ENCODE measurements at regions not wholly inside any gene's neighbourhood (a gene's known extent, or its start where the extent isn't known, plus 50 kb on each side); places are given as distances from the start of the nearest gene placed in this dataset.
"Not testable (repeated sequence)": the region's sequence is repeated elsewhere in the genome, so short reads cannot be mapped to it uniquely, and the experiment has no call there.

- no peak for DNase-seq
These were observed 447.3 kb upstream of the KCNMB2 start for GRCh38 chr3:178088963-178089362.

- no peak for DNase-seq
These were observed 445.3 kb upstream of the KCNMB2 start for GRCh38 chr3:178090899-178091298.

DNA sequence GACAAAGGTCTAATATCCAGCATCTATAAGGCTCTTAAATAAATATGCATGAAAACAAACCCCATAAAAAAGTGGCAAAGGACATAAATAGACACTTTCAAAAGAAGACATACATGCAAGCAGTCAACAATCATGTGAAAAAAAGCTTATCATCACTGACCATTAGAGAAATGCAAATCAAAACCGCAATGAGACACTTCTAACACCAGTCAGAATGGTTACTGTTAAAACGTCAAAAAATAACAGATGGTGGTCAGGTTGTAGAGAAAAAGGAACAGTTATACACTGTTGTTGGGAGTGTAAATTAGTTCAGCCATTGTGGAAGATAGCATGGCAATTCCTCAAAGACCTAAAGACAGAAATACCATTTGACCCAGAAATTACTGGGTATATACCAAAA lies 440.7 kb upstream of the KCNMB2 start:
- DNase-seq = no peak

DNA sequence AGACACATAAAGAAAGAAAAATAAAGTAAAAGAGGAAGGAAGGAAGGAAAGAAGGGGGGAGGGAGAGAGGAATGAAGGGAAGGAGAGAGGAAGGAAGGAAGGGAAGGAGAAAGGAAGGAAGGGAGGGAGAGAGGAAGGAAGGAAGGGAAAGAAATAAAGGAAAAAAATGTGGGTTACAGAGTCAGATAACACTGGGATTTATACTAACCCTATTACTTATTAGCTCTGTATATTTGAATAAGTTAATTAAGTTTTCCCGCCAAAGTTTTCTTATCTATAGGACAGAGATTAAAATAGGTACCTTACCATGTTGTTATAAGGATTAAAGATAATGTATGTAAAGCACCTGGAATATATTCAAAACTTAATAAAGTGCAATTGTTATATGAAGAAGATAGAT lies 439.3 kb upstream of the KCNMB2 start:
- no peak for DNase-seq

DNA sequence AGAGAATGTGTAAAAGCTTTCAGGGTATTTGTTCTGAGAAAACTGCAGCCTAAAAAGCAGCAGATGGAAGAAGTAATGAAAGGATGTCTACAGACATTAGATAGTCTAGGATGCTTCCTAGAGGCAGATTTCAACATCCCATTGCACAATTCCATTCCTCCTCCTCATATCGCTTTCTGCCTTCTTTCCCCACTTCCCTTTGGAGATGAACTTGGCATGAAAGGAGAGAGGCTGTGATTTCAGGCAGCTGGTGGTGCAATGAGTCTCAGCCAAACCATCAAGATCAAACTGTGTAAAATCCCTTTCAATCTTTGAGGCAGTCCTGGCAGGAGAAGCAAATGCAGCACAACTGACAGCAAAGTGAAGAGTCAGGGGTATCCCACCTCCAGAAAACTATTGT lies 438.7 kb upstream of the KCNMB2 start:
- DNase-seq = no peak

DNA sequence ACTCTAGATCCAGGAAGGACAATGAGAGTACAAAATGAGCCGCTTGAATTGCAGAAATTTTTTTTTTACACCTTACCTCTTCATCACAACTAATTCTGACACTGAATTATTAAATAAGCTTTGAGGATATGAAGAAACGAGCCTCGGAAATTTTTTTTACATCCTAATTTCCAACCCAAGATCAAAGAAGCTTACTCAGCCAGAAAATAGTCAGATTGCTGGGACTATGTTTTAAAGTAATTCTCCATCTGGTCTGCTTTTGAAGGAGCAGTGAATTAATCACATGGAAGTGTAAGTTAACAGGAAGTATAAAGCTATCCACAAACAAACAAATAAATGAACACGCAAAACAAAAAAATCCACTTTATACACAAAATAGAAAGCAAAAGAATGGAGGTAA lies 437.0 kb upstream of the KCNMB2 start:
- DNase-seq = no peak

GRCh38 chr3:178099862-178100261 lies 436.4 kb upstream of the KCNMB2 start:
- DNase-seq = no peak

DNA sequence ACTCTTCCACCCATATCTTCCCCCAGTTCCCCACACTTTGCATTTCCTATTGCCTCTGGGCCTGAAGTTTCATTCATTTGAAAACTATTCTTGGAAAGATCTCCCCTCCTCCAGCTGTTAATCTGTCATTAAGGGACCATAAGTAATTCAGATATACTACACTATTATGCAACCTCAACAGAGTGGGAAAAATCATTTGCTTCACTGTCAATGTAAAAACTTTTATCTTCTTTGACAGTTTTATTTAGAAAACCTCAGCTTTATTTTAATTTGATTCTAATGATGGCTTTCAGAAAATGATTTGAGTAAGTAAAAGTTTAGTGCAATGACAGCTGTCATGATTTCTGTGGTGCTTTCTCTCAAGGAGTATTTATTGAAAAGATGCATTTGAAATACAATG lies 435.3 kb upstream of the KCNMB2 start:
- no peak for DNase-seq

GRCh38 chr3:178103140-178103539 lies 433.1 kb upstream of the KCNMB2 start:
- DNase-seq = no peak

DNA sequence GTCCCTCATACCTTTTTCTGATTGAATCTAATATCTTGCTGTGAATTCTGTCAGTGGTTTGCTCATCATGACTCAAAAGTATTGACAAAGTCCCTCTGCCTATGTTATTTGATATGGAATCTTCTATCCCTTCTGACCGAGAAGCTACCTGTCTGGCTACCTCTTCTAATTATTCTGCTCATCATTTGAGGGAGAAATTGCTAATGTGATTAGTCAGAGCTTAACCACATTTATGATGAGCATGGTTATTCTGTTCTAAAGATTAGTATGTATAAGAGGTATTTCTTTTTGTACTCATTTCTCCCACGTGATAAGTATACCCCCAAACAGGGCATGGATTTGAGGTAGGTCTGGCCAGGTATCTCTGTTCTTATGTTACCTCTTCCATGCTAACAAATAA lies 428.4 kb upstream of the KCNMB2 start:
- DNase-seq = no peak

DNA sequence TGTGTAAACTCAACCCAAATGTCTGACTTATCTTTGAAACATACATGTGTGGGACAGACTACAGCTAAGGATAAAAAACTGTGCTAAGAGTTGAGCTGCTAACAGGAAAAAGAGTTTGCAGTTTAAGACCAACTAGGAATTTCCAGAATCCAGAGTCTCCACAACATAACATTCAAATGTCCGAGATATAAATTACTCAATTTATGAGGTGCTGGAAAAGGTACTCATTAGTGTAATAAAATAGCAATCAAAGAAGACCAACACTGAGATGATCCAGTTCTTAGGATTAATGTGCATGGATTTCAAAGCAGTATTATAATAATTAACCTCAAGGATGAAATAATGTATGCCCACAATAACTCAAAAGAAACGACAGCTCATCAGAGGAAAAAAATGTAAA lies 426.5 kb upstream of the KCNMB2 start:
- no peak for DNase-seq

GRCh38 chr3:178112134-178112533 lies 424.1 kb upstream of the KCNMB2 start:
- DNase-seq = no peak

GRCh38 chr3:178112552-178112951 lies 423.7 kb upstream of the KCNMB2 start:
- not testable (repeated sequence) for DNase-seq

- DNase-seq = no peak
These were observed 418.6 kb upstream of the KCNMB2 start for GRCh38 chr3:178117641-178118040.

DNA sequence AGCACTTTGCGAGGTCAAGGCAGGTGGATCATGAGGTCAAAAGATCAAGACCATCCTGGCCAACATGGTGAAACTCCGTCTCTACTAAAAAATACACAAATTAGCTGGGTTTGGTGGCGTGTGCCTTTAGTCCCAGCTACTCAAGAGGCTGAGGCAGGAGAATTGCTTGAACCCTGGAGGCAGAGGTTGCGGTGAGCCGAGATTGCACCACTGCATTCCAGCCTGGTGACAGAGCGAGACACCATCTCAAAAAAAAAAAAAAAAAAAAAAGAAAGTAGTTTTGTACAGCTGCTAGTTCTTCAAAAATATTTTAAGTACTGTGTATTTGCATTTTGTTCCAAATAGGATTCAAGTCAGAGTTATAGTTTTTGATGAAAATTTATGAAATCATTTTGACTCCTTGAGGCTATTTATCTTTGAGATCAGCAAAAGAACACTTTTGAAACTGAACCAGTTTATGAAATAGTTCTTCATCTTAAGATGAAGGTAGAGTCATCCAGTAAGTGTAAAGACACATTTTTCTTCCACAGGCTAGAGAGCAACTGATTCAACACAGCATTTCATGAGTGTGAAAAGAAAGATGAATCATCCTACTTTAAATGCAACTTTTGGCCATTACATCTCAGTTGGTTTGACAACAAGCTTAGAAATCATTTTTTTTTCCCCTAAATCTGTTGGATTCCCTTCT lies 416.5 kb upstream of the KCNMB2 start:
- DNase-seq = not testable (repeated sequence)

DNA sequence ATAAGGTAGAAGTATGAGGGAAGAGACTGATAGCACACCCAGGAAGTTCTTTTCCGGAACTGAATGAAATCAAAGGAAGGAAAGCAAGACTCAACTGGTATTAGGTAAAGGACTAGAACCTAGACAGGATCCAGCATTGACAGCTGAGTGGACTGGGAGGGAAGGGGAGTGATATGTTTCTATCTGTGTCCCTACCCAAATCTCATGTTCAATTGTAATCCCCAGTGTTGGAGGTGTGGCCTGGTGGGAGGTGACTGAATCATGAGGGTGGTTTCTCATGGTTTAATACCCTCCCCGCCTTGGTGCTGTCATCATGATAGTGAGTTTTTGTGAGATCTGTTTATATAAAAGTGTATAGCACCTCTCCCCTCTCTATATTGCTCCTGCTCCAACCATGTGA lies 415.9 kb upstream of the KCNMB2 start:
- DNase-seq = no peak

- no peak for DNase-seq
These were observed 409.6 kb upstream of the KCNMB2 start for GRCh38 chr3:178126686-178127085.

DNA sequence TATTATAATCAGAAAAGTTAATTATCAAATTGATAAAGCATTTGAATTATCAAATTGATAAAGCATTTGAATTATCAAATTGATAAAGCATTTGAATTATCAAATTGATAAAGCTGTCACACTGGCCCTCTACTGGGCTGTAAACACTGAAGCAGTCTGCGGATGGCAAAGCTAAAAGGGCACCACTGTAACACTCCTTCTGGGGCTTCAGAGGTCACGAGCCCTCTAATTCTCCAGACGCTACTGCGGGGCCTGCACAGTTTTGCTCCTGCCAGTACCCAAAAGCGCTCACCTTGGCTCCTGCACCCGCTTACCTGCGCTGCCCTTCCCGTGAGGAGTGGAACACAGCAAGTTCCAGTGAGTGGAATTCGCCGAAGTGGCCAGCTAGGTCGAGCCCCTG lies 409.0 kb upstream of the KCNMB2 start:
- DNase-seq = no peak

- no peak for DNase-seq
These were observed 407.1 kb upstream of the KCNMB2 start for GRCh38 chr3:178129109-178129508.

- DNase-seq = no peak
These were observed 404.4 kb upstream of the KCNMB2 start for GRCh38 chr3:178131801-178132200.

GRCh38 chr3:178137206-178137605 lies 399.0 kb upstream of the KCNMB2 start:
- DNase-seq = no peak

- DNase-seq = no peak
These were observed 398.4 kb upstream of the KCNMB2 start for GRCh38 chr3:178137831-178138230.

DNA sequence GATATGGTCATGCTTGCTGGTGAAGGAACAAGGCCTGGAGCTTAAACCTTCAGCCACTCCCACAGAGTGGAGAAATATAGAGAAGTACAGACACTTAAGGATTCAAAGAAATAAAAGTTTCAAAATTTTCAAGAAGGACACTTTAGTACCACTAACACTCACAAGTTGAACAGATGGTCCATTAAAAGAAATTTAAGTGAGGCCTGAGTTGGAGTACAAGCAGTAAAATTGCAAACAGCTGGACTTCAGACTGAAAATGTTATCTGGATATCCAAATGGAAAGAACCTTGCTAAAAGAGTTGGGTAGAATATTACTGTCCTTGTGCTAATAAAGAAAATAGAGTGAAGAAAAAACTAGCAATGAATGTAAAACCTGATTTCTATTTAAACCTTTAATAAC lies 397.1 kb upstream of the KCNMB2 start:
- no peak for DNase-seq

DNA sequence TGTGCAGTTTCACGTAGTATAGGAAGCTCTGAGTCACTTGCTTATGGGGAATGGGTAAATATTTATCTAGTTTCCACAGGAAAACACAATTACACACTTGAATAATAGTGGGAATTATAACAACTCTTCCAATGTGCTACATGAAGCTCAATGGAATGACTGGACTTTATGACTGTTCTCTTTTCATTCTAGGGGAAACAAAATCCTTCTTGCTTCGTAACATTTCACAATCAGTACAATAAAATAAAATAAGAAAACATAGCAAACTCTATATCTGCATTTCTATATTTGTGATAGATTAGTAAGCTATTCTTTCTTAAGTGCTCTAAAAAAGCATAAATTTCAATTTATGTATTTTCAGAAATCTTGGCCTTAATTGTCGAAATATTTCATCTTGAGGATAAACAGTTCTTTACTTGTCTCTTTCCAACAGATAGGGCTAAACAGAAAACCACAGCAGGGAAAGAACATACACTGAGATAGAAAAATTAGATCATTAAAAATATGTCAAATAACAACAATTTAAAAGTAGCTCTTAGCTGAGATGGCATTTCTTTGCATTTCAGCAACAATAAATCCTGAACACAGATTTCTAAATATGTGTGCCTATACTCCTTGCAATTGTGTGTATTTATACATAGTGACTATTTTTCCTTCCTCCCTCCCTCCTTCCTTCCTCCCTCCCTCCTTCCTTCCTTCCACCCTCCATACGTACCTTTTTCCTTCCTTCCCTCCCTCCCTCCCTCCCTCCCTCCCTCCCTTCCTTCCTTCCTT lies 395.5 kb upstream of the KCNMB2 start:
- DNase-seq = no peak

- not testable (repeated sequence) for DNase-seq
These were observed 394.9 kb upstream of the KCNMB2 start for GRCh38 chr3:178141305-178141684.

Data from CD4-positive, alpha-beta T cell treated with Interleukin-12 subunit alpha and Interleukin-12 subunit beta, for 1 hour (primary cell).